ENCODE measurements at regions not wholly inside any gene's neighbourhood (a gene's known extent, or its start where the extent isn't known, plus 50 kb on each side); places are given as distances from the start of the nearest gene placed in this dataset.

DNA sequence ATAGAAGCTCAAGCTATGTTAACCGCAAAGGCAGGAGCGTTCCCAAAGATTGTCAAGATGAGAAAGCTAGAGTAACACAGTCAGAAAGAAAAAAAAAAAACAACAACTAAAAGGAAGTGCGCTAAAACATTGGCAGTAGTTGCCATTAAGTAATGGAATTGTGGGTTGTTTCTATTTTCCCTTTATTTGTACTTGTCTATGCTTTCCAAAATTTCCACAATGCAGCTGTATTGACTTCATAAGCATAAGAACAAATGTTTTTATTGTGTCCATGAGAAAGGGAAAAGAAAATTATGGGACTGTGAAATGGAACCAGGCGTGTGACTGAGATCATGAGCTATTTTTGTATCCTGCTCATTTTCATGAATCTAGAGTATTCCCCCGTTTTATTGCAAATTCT lies 153.4 kb downstream of the TMEM114 start:
- TF ChIP-seq CTCF (IDR thresholded peaks at IDR 0.05) (no peak), POLR2A (IDR thresholded peaks at IDR 0.05) (no peak)
- intact Hi-C loops (cut with DNase I), result no loop called here

DNA sequence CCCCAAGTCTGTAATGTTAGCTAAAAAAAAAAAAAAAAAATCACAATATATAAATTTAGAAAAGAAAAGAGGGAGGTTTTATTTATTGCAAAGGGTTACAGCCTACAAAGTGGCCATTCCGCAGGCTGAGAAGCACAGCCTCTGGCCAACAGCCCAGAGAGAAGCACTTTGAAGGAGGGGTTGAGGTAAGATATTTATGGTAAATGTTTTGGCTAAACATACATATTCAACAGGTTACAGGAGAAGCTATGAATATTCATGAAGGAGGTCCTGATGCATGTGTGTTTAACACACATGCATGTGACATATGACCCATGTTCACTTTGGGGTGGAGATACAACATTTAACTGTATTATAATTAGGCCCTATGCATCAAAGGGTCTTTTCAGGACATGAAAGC lies 158.5 kb downstream of the TMEM114 start:
- Histone ChIP-seq H3K27me3 (no peaks in the 10 kb centered on the region), H3K4me1 (replicated peaks in 1 of 2) (no peaks in the 10 kb centered on the region), H3K27ac (no peak overlapping the region), H3K36me3 (replicated peaks in 1 of 2) (no peaks in the 10 kb centered on the region), H3K4me3 (no peak overlapping the region), H3K9me3 (replicated peaks in 1 of 3) (no peaks in the 10 kb centered on the region)
- WGBS, 4 donors, result 69 to 88% (median 80%) methylated on average over 1 of the region's 1 CpG
- TF ChIP-seq CTCF (IDR thresholded peaks at IDR 0.05) (no peak), POLR2A (IDR thresholded peaks at IDR 0.05) (no peak)
- intact Hi-C loops (cut with DNase I), result no loop called here
- no peak for DNase-seq

More for the DNA sequence above, 153.4 kb downstream of the TMEM114 start:
- Histone ChIP-seq H3K9me3 (replicated peaks in 1 of 3) (no peaks in the 10 kb centered on the region), H3K4me3 (no peak overlapping the region), H3K27ac (no peak overlapping the region), H3K4me1 (replicated peaks in 1 of 2) (no peaks in the 10 kb centered on the region), H3K27me3 (no peaks in the 10 kb centered on the region), H3K36me3 (replicated peaks in 1 of 2) (no peaks in the 10 kb centered on the region)
- DNase-seq, result no peak
- WGBS, 4 donors, result 76 to 82% (median 80%) methylated on average over 5 of the region's 5 CpGs

DNA sequence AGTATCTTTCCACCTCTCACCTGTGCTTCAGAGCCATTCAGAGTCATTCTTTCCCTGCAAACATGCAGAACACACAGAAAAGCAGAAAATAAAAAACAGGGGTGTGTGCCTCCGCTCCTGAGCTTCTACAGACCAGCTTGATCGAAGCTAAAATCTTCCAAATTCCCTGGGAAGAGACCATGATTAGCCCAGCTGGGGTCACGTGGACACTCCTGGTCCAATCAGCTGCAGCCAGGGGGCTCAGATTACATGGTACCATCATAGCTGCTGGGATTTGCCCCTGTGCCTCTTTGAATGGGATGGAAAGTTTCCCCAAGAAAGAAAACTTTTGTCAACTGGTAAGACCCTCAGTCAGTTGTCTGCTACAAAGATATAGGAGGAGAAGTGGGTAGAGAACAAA lies 159.9 kb downstream of the TMEM114 start:
- H3K27ac ChIP-seq, result no peak overlapping the region
- H3K36me3 ChIP-seq (replicated peaks in 1 of 2), result no peaks in the 10 kb centered on the region
- H3K27me3 ChIP-seq, result no peaks in the 10 kb centered on the region
- intact Hi-C loops (cut with DNase I), result no loop called here
- TF ChIP-seq CTCF (IDR thresholded peaks at IDR 0.05) (no peak), POLR2A (IDR thresholded peaks at IDR 0.05) (no peak)
- 64 to 69% (median 67%) methylated on average over 3 of the region's 3 CpGs for WGBS, 4 donors
- H3K4me3 ChIP-seq, result no peak overlapping the region
- no peak for DNase-seq
- H3K9me3 ChIP-seq (replicated peaks in 1 of 3), result no peaks in the 10 kb centered on the region
- no peaks in the 10 kb centered on the region for H3K4me1 ChIP-seq (replicated peaks in 1 of 2)

GRCh38 chr16:8426569-8426968 lies 163.7 kb downstream of the TMEM114 start:
- Histone ChIP-seq H3K27me3 (no peaks in the 10 kb centered on the region), H3K4me1 (replicated peaks in 1 of 2) (no peaks in the 10 kb centered on the region), H3K4me3 (no peak overlapping the region), H3K9me3 (replicated peaks in 1 of 3) (no peaks in the 10 kb centered on the region), H3K27ac (no peak overlapping the region), H3K36me3 (replicated peaks in 1 of 2) (no peaks in the 10 kb centered on the region)
- intact Hi-C loops (cut with DNase I), result no loop called here
- DNase-seq, result no peak
- 77 to 93% (median 85%) methylated on average over 4 of the region's 4 CpGs for WGBS, 4 donors
- TF ChIP-seq POLR2A (IDR thresholded peaks at IDR 0.05) (no peak), CTCF (IDR thresholded peaks at IDR 0.05) (no peak)

All from adrenal gland (tissue), 9 donors.